Panc1 (cell line): ENCODE measurements at regions not wholly inside any gene's neighbourhood (a gene's known extent, or its start where the extent isn't known, plus 50 kb on each side); places are given as distances from the start of the nearest gene placed in this dataset.
"Not testable (repeated sequence)": the region's sequence is repeated elsewhere in the genome, so short reads cannot be mapped to it uniquely, and the experiment has no call there.

Experiments used
- ATAC-seq: fragments of 200-7000 bp; cut with Tn5 transposase; 2 replicates; pipeline ENCODE4 v1.9.1; 2020; ENCODE audit warnings: mild to moderate bottlenecking, moderate library complexity
- BruUV-seq: library from RNA; stranded (reverse); fragments of 400-500 nt; replicated peaks from 2 replicates; lab custom pipeline; 2021; lab: Mats Ljungman, UMichigan
- CTCF ChIA-PET: fragments of 300-600 bp; sonication (Branson Sonifier 250); formaldehyde crosslinking; loops from one replicate; lab custom pipeline; 2022; ENCODE audit warnings: antibody characterized with exemption; lab: Charles Lee
- POLR2A ChIA-PET: fragments of 300-600 bp; sonication (Branson Sonifier 250); formaldehyde crosslinking; loops from one replicate; lab custom pipeline; 2022; ENCODE audit warnings: antibody characterized with exemption; lab: Charles Lee
- DNase-seq: peaks from one replicate; pipeline ENCODE4 v3.0.0-alpha.2; 2010; ENCODE audit warnings: low read depth, low spot score
- H3K27ac ChIP-seq: 2 replicates; pipeline ENCODE4 v1.5.1; 2011; ENCODE audit warnings: mild to moderate bottlenecking, low read length, inconsistent platforms
- H3K27me3 ChIP-seq: fragments of 200-500 bp; sonication (Bioruptor generic); 2 replicates; pipeline ENCODE4 v1.6.0; 2014; ENCODE audit warnings: low read length, inconsistent platforms; ENCODE audit not compliant: control insufficient read depth, insufficient read depth
- H3K36me3 ChIP-seq: fragments of 200-500 bp; sonication (Bioruptor generic); 2 replicates; pipeline ENCODE4 v1.5.1; 2014; ENCODE audit warnings: inconsistent platforms, mild to moderate bottlenecking, low read length, moderate library complexity; ENCODE audit not compliant: control insufficient read depth, insufficient read depth
- H3K4me1 ChIP-seq: 2 replicates; pipeline ENCODE4 v1.5.1; 2011; ENCODE audit warnings: inconsistent platforms, mild to moderate bottlenecking, low read length, moderate library complexity; ENCODE audit not compliant: control insufficient read depth, insufficient read depth
- H3K4me3 ChIP-seq, 2 experiments: 2 replicates each; pipeline ENCODE4 v1.5.1; 2011 to 2012; ENCODE audit warnings: low read depth in 2 of 2, low read length in 2 of 2, mild to moderate bottlenecking in 2 of 2, inconsistent platforms in 1 of 2, moderate library complexity in 1 of 2
- H3K9me3 ChIP-seq: fragments of 200-500 bp; sonication (Bioruptor generic); 2 replicates; pipeline ENCODE4 v1.5.1; 2014; ENCODE audit warnings: low read depth, mild to moderate bottlenecking, inconsistent platforms, low read length, moderate library complexity; ENCODE audit not compliant: control insufficient read depth, insufficient read depth
- CTCF ChIP-seq: fragments of 450-650 bp; IDR thresholded peaks from 2 replicates; pipeline ENCODE4 v1.5.1; 2017; ENCODE audit warnings: mild to moderate bottlenecking
- POLR2AphosphoS5 ChIP-seq: IDR thresholded peaks from 2 replicates; pipeline ENCODE4 v1.6.1; 2012; ENCODE audit warnings: mild to moderate bottlenecking, low read depth, low read length, moderate library complexity
- REST ChIP-seq, 2 experiments: IDR thresholded peaks; 2 replicates each; pipeline ENCODE4 v1.6.1; 2011 to 2012; ENCODE audit warnings: low read depth in 2 of 2, control low read depth in 1 of 2, low read length in 1 of 2, mild to moderate bottlenecking in 1 of 2, moderate library complexity in 1 of 2; ENCODE audit not compliant: insufficient read depth in 1 of 2
- SIN3A ChIP-seq: IDR thresholded peaks from 2 replicates; pipeline ENCODE4 v1.6.1; 2012; ENCODE audit warnings: low read depth, mild to moderate bottlenecking, low read length, moderate library complexity, borderline replicate concordance; ENCODE audit not compliant: insufficient read depth
- TCF7L2 ChIP-seq: IDR thresholded peaks from 2 replicates; pipeline ENCODE4 v1.6.1; 2011; ENCODE audit warnings: mild to moderate bottlenecking, low read depth, low read length, inconsistent platforms
- in situ Hi-C: cut with HindIII; loops from 2 replicates; pipeline ENCODE4 v1.10.0; 2016; ENCODE audit warnings: low sequenced_read_pairs, low pct_unique_long_range_greater_than_20kb
- intact Hi-C: fragments of 100-400 bp; cut with micrococcal nuclease; formaldehyde crosslinking; loops from one replicate; pipeline ENCODE4 v1.10.0; 2022; ENCODE audit not compliant: unreplicated experiment

GRCh38 chr6:67003844-67004243 lies 1296.8 kb upstream of the EYS start:
- TF ChIP-seq CTCF = no peak
- TF ChIP-seq TCF7L2 = no peak
- no peak for TF ChIP-seq POLR2AphosphoS5
- ATAC-seq (no peak), DNase-seq (no peak)
- Histone ChIP-seq H3K4me1 (no peaks in the 10 kb centered on the region), H3K36me3 (no peaks in the 10 kb centered on the region), H3K27me3 (no peaks in the 10 kb centered on the region), H3K4me3 (no peak overlapping the region), H3K27ac (no peak overlapping the region), H3K9me3 (no peaks in the 10 kb centered on the region)
- intact Hi-C loops (no loop called here), in situ Hi-C loops (no loop called here)
- BruUV-seq = no TSS peak
- CTCF ChIA-PET = no interaction called here
- POLR2A ChIA-PET = no interaction called here

DNA sequence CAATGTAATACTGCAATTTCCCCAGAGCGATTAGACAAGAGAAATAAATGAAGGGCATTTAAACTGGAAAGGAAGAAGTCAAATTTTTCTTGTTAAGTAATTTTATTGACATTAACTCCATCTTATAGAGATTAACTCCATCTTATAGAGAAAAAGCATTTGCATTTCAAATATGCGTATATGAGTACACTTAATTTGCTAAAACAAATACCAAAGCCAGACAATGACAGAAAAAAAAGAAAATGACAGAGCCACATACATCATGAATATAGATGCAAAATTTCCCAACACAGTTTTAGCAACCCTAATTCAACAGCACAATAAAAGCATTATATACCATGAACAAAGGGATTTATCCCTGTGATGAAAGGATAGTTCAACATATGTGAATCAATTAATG lies 1293.1 kb upstream of the EYS start:
- H3K36me3 ChIP-seq = no peaks in the 10 kb centered on the region
- no peak for ATAC-seq
- CTCF ChIA-PET = no interaction called here
- intact Hi-C loops (no loop called here), in situ Hi-C loops (no loop called here)
- no peaks in the 10 kb centered on the region for H3K4me1 ChIP-seq
- no peak overlapping the region for H3K4me3 ChIP-seq
- no peak overlapping the region for H3K27ac ChIP-seq
- BruUV-seq = no TSS peak
- H3K27me3 ChIP-seq = no peaks in the 10 kb centered on the region
- DNase-seq = no peak
- no peaks in the 10 kb centered on the region for H3K9me3 ChIP-seq
- TF ChIP-seq CTCF (no peak), REST (IDR thresholded peaks at IDR 0.05; ENCODE audit: insufficient read depth in 1 of 2, low read depth in 2 of 2, low read length in 1 of 2) (no peak), SIN3A (no peak), POLR2AphosphoS5 (no peak), TCF7L2 (no peak)
- POLR2A ChIA-PET = no interaction called here

DNA sequence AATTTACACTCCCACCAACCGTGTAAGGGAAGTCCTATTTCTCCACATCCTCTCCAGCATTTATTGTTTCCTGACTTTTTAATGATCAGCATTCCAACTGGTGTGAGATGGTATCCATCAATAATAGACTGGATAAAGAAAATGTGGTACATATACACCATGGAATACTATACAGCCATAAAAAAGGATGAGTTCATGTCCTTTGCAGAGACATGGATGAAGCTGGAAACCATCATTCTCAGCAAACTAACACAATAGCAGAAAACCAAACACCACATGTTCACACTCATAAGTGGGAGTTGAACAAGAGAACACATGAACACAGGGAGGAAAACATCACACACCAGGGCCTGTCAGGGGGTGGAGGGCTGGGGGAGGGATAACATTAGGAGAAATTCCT lies 1290.6 kb upstream of the EYS start:
- POLR2A ChIA-PET, CTCF ChIA-PET: not testable (repeated sequence)

More for the DNA sequence above, 1290.6 kb upstream of the EYS start:
- H3K4me1 ChIP-seq, BruUV-seq, H3K27me3 ChIP-seq, H3K36me3 ChIP-seq, ATAC-seq, H3K27ac ChIP-seq, H3K4me3 ChIP-seq, in situ Hi-C loops, intact Hi-C loops, DNase-seq, H3K9me3 ChIP-seq: not testable (repeated sequence)
